SK-N-SH treated with all-trans-retinoic acid at 6 μM for 48 hours (cell line): ENCODE measurements at regions not wholly inside any gene's neighbourhood (a gene's known extent, or its start where the extent isn't known, plus 50 kb on each side); places are given as distances from the start of the nearest gene placed in this dataset.

ENCODE experiments used
- ATAC-seq: fragments of 200-7000 bp; cut with Tn5 transposase; 3 replicates; pipeline ENCODE4 v1.9.1; 2020; ENCODE audit warnings: mild to moderate bottlenecking, moderate library complexity
- BACH2 ChIP-seq: fragments of 250-450 bp; sonication (Bioruptor Pico); IDR thresholded peaks from 2 replicates; pipeline ENCODE4 v1.9.0; 2021; ENCODE audit warnings: mild to moderate bottlenecking, borderline replicate concordance
- CSDC2 ChIP-seq: fragments of 250-450 bp; sonication (Bioruptor Pico); IDR thresholded peaks from 2 replicates; pipeline ENCODE4 v1.5.0; 2020; ENCODE audit warnings: mild to moderate bottlenecking, moderate library complexity
- GLIS3 ChIP-seq: fragments of 250-450 bp; sonication (Bioruptor Pico); IDR thresholded peaks from 2 replicates; pipeline ENCODE4 v1.5.0; 2020; ENCODE audit warnings: mild to moderate bottlenecking, moderate library complexity
- ISL1 ChIP-seq: fragments of 250-450 bp; sonication (Bioruptor Pico); IDR thresholded peaks from 2 replicates; pipeline ENCODE4 v2.1.2; 2022; ENCODE audit warnings: mild to moderate bottlenecking, moderate library complexity
- OSR1 ChIP-seq: fragments of 250-450 bp; sonication (Bioruptor Pico); IDR thresholded peaks from 2 replicates; pipeline ENCODE4 v1.8.0; 2022; ENCODE audit warnings: moderate library complexity, mild to moderate bottlenecking, inconsistent platforms
- PPARA ChIP-seq: fragments of 250-450 bp; sonication (Bioruptor Pico); IDR thresholded peaks from 2 replicates; pipeline ENCODE4 v1.5.0; 2020; ENCODE audit warnings: mild to moderate bottlenecking, borderline replicate concordance
- RARB ChIP-seq: fragments of 250-450 bp; sonication (Bioruptor Pico); IDR thresholded peaks from 2 replicates; pipeline ENCODE4 v1.8.0; 2021; ENCODE audit warnings: mild to moderate bottlenecking, moderate library complexity
- SNAI2 ChIP-seq: fragments of 250-450 bp; sonication (Bioruptor Pico); IDR thresholded peaks from 2 replicates; pipeline ENCODE4 v1.5.0; 2020; ENCODE audit warnings: mild to moderate bottlenecking, moderate library complexity
- TCF4 ChIP-seq: fragments of 250-450 bp; sonication (Bioruptor Pico); IDR thresholded peaks from 2 replicates; pipeline ENCODE4 v1.8.0; 2021; ENCODE audit warnings: mild to moderate bottlenecking, moderate library complexity, borderline replicate concordance
- TOX ChIP-seq: fragments of 250-450 bp; sonication (Bioruptor Pico); IDR thresholded peaks from 2 replicates; pipeline ENCODE4 v1.8.0; 2021; ENCODE audit warnings: mild to moderate bottlenecking, moderate library complexity, borderline replicate concordance
- ZC3H10 ChIP-seq: fragments of 250-450 bp; sonication (Bioruptor Pico); IDR thresholded peaks from 2 replicates; pipeline ENCODE4 v1.5.1; 2021; ENCODE audit warnings: mild to moderate bottlenecking, moderate library complexity
- ZFP3 ChIP-seq: fragments of 250-450 bp; sonication (Bioruptor Pico); IDR thresholded peaks from 2 replicates; pipeline ENCODE4 v1.5.0; 2020; ENCODE audit warnings: mild to moderate bottlenecking, moderate library complexity
- ZFP30 ChIP-seq: fragments of 450-650 bp; formaldehyde crosslinking; IDR thresholded peaks from 2 replicates; pipeline ENCODE4 v1.5.0; 2022; ENCODE audit warnings: mild to moderate bottlenecking, moderate library complexity
- ZNF70 ChIP-seq: fragments of 450-650 bp; formaldehyde crosslinking; IDR thresholded peaks from 2 replicates; pipeline ENCODE4 v1.5.0; 2020; ENCODE audit warnings: mild to moderate bottlenecking, moderate library complexity
- ZNF8 ChIP-seq: fragments of 450-650 bp; formaldehyde crosslinking; IDR thresholded peaks from 2 replicates; pipeline ENCODE4 v1.5.0; 2020; ENCODE audit warnings: mild to moderate bottlenecking, moderate library complexity
- TF ChIP-seq, protein P1 (sequence below): fragments of 250-450 bp; sonication (Bioruptor Pico); IDR thresholded peaks from 2 replicates; pipeline ENCODE4 v1.5.1; 2021; ENCODE audit warnings: mild to moderate bottlenecking, moderate library complexity
- TF ChIP-seq, protein P2 (sequence below): fragments of 250-450 bp; sonication (Bioruptor Pico); IDR thresholded peaks from 2 replicates; pipeline ENCODE4 v1.5.1; 2020; ENCODE audit warnings: low read depth, mild to moderate bottlenecking, moderate library complexity
- TF ChIP-seq, protein P3 (sequence below): fragments of 250-450 bp; sonication (Bioruptor Pico); IDR thresholded peaks from 2 replicates; pipeline ENCODE4 v1.8.0; 2020; ENCODE audit warnings: mild to moderate bottlenecking, moderate library complexity, borderline replicate concordance
- TF ChIP-seq, protein P4 (sequence below): fragments of 250-450 bp; sonication (Bioruptor Pico); IDR thresholded peaks from 2 replicates; pipeline ENCODE4 v1.5.0; 2020; ENCODE audit warnings: mild to moderate bottlenecking, moderate library complexity
- TF ChIP-seq, protein P5 (sequence below): fragments of 250-450 bp; sonication (Bioruptor Pico); IDR thresholded peaks from 2 replicates; pipeline ENCODE4 v1.8.0; 2021; ENCODE audit warnings: low read depth, mild to moderate bottlenecking, moderate library complexity, borderline replicate concordance

DNA sequence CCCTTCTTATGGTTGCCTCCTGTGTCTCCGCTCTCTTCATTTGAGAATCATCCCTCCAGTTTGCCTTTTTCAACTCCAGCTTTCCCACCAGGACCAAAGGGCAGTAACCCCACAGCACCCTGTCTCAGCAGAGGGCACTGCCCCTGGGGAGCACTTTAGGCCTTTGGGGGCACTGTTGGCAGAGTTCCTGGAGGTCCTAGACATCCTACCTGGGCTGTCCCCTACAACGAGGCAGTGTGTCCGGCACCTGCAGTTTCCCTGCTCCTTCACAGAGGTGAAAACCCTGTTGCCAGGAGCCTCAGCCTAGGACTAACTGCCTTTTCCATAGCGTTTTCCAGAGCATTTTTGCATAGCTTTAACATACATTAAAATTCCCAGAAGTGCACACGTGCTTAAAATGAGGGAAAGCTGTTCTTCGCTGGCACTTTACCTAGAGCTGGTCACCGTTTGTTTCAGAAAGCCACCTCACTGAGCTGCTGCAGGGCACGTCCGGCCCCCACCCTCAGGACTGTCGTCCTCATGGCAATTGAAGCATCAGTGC lies 234.9 kb downstream of the TEX29 start (continued):
- no peak for TF ChIP-seq GLIS3 (CRISPR knock-in tag)
- TF ChIP-seq TOX (CRISPR knock-in tag): no peak
- no peak for TF ChIP-seq TCF4 (CRISPR knock-in tag)
- TF ChIP-seq, protein P1, sequence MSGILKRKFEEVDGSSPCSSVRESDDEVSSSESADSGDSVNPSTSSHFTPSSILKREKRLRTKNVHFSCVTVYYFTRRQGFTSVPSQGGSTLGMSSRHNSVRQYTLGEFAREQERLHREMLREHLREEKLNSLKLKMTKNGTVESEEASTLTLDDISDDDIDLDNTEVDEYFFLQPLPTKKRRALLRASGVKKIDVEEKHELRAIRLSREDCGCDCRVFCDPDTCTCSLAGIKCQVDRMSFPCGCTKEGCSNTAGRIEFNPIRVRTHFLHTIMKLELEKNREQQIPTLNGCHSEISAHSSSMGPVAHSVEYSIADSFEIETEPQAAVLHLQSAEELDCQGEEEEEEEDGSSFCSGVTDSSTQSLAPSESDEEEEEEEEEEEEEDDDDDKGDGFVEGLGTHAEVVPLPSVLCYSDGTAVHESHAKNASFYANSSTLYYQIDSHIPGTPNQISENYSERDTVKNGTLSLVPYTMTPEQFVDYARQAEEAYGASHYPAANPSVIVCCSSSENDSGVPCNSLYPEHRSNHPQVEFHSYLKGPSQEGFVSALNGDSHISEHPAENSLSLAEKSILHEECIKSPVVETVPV (CRISPR knock-in tag): no peak
- TF ChIP-seq ISL1 (CRISPR knock-in tag): no peak
- TF ChIP-seq, protein P2, sequence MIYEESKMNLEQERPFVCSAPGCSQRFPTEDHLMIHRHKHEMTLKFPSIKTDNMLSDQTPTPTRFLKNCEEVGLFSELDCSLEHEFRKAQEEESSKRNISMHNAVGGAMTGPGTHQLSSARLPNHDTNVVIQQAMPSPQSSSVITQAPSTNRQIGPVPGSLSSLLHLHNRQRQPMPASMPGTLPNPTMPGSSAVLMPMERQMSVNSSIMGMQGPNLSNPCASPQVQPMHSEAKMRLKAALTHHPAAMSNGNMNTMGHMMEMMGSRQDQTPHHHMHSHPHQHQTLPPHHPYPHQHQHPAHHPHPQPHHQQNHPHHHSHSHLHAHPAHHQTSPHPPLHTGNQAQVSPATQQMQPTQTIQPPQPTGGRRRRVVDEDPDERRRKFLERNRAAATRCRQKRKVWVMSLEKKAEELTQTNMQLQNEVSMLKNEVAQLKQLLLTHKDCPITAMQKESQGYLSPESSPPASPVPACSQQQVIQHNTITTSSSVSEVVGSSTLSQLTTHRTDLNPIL (CRISPR knock-in tag): no peak
- no peak for TF ChIP-seq PPARA (CRISPR knock-in tag)
- no peak for TF ChIP-seq CSDC2 (CRISPR knock-in tag)
- no peak for TF ChIP-seq ZNF8
- TF ChIP-seq, all 23 proteins: peak for 0

DNA sequence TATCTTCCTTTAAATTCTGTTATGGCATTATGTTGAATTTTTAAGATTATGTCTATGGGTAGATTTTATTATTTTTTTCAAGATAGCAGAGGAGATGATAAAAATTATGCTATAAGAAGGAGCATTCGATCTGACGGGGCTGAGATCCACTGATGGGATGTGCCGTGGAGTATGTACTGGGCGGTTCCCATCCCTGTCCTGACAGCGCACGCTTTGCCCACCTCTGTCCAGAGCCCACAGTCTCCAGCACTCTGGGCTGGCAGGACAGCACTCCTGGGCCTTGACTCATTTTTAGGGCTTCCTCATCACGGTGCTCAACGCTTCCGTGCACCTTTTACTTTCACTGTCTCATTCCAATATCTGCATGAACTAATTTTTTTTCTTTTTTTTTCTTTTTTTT lies 235.5 kb downstream of the TEX29 start:
- TF ChIP-seq PPARA (CRISPR knock-in tag) (no peak), ZC3H10 (CRISPR knock-in tag) (no peak), TCF4 (CRISPR knock-in tag) (no peak), SNAI2 (CRISPR knock-in tag) (no peak), ZFP3 (CRISPR knock-in tag) (no peak), RARB (CRISPR knock-in tag) (no peak), ZNF8 (no peak)
- TF ChIP-seq, protein P3, sequence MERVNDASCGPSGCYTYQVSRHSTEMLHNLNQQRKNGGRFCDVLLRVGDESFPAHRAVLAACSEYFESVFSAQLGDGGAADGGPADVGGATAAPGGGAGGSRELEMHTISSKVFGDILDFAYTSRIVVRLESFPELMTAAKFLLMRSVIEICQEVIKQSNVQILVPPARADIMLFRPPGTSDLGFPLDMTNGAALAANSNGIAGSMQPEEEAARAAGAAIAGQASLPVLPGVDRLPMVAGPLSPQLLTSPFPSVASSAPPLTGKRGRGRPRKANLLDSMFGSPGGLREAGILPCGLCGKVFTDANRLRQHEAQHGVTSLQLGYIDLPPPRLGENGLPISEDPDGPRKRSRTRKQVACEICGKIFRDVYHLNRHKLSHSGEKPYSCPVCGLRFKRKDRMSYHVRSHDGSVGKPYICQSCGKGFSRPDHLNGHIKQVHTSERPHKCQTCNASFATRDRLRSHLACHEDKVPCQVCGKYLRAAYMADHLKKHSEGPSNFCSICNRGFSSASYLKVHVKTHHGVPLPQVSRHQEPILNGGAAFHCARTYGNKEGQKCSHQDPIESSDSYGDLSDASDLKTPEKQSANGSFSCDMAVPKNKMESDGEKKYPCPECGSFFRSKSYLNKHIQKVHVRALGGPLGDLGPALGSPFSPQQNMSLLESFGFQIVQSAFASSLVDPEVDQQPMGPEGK (CRISPR knock-in tag): no peak
- TF ChIP-seq, protein P4, sequence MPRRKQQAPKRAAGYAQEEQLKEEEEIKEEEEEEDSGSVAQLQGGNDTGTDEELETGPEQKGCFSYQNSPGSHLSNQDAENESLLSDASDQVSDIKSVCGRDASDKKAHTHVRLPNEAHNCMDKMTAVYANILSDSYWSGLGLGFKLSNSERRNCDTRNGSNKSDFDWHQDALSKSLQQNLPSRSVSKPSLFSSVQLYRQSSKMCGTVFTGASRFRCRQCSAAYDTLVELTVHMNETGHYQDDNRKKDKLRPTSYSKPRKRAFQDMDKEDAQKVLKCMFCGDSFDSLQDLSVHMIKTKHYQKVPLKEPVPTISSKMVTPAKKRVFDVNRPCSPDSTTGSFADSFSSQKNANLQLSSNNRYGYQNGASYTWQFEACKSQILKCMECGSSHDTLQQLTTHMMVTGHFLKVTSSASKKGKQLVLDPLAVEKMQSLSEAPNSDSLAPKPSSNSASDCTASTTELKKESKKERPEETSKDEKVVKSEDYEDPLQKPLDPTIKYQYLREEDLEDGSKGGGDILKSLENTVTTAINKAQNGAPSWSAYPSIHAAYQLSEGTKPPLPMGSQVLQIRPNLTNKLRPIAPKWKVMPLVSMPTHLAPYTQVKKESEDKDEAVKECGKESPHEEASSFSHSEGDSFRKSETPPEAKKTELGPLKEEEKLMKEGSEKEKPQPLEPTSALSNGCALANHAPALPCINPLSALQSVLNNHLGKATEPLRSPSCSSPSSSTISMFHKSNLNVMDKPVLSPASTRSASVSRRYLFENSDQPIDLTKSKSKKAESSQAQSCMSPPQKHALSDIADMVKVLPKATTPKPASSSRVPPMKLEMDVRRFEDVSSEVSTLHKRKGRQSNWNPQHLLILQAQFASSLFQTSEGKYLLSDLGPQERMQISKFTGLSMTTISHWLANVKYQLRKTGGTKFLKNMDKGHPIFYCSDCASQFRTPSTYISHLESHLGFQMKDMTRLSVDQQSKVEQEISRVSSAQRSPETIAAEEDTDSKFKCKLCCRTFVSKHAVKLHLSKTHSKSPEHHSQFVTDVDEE (CRISPR knock-in tag): no peak
- ATAC-seq: no peak

DNA sequence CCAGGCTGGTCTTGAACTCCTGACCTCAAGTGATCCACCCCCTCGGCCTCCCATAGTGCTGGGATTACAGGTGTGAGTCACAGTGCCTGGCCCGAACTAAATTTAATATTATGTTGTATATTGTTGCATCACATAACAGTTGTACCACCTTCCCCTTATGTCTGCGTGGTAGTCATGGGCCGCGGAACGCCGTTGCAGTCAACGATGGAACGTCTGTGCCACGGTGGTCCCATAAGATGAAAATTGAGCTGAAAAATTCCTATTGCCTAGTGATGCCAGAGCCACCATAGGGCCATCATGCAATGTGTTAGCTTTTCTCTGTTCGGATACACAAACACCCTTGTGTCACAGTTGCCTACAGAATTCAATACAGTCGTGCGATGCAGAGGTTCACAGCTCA lies 236.1 kb downstream of the TEX29 start:
- no peak for ATAC-seq
- TF ChIP-seq CSDC2 (CRISPR knock-in tag) (no peak), ISL1 (CRISPR knock-in tag) (no peak), OSR1 (CRISPR knock-in tag) (no peak), ZC3H10 (CRISPR knock-in tag) (no peak), TCF4 (CRISPR knock-in tag) (no peak), ZFP30 (CRISPR knock-in tag) (no peak), RARB (CRISPR knock-in tag) (no peak), ZNF70 (CRISPR knock-in tag) (no peak), ZFP3 (CRISPR knock-in tag) (no peak), BACH2 (no peak), GLIS3 (CRISPR knock-in tag) (no peak), PPARA (CRISPR knock-in tag) (no peak), TOX (CRISPR knock-in tag) (no peak)
- TF ChIP-seq, protein P5, sequence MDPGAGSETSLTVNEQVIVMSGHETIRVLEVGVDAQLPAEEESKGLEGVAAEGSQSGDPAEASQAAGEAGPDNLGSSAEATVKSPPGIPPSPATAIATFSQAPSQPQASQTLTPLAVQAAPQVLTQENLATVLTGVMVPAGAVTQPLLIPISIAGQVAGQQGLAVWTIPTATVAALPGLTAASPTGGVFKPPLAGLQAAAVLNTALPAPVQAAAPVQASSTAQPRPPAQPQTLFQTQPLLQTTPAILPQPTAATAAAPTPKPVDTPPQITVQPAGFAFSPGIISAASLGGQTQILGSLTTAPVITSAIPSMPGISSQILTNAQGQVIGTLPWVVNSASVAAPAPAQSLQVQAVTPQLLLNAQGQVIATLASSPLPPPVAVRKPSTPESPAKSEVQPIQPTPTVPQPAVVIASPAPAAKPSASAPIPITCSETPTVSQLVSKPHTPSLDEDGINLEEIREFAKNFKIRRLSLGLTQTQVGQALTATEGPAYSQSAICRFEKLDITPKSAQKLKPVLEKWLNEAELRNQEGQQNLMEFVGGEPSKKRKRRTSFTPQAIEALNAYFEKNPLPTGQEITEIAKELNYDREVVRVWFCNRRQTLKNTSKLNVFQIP: no peak
- TF ChIP-seq, protein P2 (CRISPR knock-in tag): no peak
- TF ChIP-seq, protein P4 (CRISPR knock-in tag): no peak
